ENCODE measurements at regions not wholly inside any gene's neighbourhood (a gene's known extent, or its start where the extent isn't known, plus 50 kb on each side); places are given as distances from the start of the nearest gene placed in this dataset.

DNA sequence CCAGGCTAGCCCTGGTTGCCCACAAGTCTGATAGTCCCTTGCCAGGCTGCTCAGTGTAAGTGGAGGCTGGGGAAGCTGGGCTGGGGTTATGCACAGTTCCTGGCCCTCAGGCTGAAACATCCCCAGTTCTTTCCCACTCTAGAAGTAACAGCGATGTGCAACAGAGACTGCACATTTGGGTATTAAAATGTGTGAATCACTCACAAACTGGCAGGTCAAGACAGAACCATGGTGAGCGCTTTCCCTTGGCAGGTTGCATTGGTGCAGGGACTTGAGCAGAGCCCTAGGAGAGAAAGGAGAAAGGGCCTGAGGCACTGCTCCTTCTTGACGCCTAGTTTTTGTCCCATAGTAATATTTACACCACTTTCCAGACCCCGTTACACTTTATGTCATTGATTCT is 56.1 kb upstream of the SLC35B4 start:
- DNase-seq (ENCODE audit: low read depth) = no peak
- TF ChIP-seq, protein P1, sequence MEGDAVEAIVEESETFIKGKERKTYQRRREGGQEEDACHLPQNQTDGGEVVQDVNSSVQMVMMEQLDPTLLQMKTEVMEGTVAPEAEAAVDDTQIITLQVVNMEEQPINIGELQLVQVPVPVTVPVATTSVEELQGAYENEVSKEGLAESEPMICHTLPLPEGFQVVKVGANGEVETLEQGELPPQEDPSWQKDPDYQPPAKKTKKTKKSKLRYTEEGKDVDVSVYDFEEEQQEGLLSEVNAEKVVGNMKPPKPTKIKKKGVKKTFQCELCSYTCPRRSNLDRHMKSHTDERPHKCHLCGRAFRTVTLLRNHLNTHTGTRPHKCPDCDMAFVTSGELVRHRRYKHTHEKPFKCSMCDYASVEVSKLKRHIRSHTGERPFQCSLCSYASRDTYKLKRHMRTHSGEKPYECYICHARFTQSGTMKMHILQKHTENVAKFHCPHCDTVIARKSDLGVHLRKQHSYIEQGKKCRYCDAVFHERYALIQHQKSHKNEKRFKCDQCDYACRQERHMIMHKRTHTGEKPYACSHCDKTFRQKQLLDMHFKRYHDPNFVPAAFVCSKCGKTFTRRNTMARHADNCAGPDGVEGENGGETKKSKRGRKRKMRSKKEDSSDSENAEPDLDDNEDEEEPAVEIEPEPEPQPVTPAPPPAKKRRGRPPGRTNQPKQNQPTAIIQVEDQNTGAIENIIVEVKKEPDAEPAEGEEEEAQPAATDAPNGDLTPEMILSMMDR (IDR thresholded peaks at IDR 0.05; ENCODE audit: insufficient read depth, low read depth, low read length, missing control alignments) = no peak

DNA sequence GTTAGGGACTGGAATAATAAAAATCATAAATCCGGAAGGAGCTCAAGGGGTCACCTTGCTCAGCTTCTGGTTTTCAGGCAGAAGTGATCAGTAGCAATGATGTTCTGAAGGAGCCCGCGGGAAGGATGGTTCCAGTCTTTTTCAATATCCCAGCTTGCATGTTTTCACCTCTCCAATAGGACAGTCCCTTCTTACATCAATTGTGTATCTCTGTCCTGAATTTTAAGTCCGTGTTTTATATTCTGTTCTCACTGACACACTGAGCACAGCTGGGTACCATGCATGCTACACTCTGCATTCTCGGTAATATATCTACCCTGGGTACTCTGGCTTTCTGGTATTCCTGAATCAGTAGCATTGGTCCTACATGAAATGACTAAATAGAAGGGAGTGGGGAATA is 55.2 kb upstream of the SLC35B4 start:
- no peak overlapping the region for H3K4me3 ChIP-seq (ENCODE audit: low read depth, low read length)
- no peak for DNase-seq (ENCODE audit: low read depth)
- TF ChIP-seq, protein P1 (IDR thresholded peaks at IDR 0.05; ENCODE audit: insufficient read depth, low read depth, low read length, missing control alignments) = no peak

More for the DNA sequence above, 56.1 kb upstream of the SLC35B4 start:
- no peak overlapping the region for H3K4me3 ChIP-seq (ENCODE audit: low read depth, low read length)

DNA sequence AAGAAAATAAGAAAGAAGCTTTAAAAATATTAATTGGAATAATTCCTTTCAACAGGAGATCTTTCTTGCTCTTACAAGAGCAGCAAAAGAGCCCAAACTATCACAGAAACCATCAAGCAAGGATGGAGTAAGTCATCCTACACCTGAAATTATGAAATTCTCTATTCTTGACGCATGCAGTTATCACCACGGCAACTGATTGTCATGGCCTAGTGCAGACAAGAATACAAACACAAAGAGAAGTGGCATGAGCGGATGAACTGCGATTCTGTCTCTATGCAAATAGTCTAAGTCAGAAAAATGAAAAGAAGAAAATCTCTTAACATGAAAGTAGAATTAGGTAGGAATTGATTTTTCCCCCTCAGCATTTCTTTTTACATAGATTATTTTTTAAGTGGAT is 54.8 kb upstream of the SLC35B4 start:
- TF ChIP-seq, protein P1 (IDR thresholded peaks at IDR 0.05; ENCODE audit: insufficient read depth, low read depth, low read length, missing control alignments) = no peak
- no peak for DNase-seq (ENCODE audit: low read depth)
- H3K4me3 ChIP-seq (ENCODE audit: low read depth, low read length) = no peak overlapping the region

DNA sequence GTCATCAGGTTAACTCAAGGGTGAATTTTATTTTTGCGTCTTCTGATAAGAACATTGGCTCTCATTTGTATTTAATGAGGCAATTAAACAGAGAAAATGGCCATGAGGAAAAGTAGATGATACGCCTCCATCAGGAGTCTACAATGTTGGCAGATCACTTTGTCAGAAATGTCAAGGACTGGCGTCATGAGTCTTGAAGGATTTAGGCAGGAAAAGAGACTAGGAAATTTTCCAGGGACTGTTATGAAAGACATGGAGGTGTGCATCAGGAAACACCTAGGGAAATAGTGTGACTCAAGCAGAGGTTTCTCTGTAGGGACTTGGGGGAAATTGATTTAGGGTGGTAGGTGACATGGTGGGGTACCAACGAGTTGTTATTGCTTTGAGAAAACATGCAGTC is 53.4 kb upstream of the SLC35B4 start:
- TF ChIP-seq, protein P1 (IDR thresholded peaks at IDR 0.05; ENCODE audit: insufficient read depth, low read depth, low read length, missing control alignments) = no peak
- no peak overlapping the region for H3K4me3 ChIP-seq (ENCODE audit: low read depth, low read length)
- DNase-seq (ENCODE audit: low read depth) = no peak

DNA sequence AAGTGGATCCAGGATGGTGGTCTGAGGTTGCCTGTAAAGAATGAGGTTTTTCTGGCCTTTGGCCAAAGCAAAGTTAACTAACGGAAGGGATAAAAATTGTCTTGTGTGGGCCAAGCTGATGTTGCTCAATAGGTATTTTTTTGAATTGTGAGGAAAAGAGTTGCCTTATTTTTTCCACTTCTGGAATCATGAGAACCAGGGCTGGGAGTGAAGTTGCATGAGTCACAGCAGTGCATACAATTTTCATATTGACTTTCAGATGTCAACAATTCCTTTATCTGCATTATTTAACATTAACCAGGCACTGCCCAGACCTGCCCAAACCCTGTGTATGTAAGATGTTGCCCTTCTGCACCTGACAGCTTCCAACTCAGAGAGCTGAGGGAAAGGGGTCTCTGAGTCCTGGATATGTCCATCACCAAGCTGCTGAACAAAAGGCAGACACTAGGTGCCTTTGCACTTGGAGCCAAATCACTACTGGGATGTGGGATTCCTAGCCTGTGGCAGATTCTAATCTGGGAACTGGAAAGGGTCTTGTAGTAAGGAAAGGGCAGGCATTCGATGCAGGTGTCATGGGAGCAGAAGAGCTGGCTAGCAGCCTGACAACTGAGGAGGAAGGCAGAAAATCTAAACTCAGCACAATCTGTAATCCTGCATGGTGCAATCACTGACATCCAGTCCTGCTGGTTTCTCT is 52.3 kb upstream of the SLC35B4 start:
- no peak overlapping the region for H3K4me3 ChIP-seq (ENCODE audit: low read depth, low read length)
- TF ChIP-seq, protein P1 (IDR thresholded peaks at IDR 0.05; ENCODE audit: insufficient read depth, low read depth, low read length, missing control alignments) = no peak
- no peak for DNase-seq (ENCODE audit: low read depth)

DNA sequence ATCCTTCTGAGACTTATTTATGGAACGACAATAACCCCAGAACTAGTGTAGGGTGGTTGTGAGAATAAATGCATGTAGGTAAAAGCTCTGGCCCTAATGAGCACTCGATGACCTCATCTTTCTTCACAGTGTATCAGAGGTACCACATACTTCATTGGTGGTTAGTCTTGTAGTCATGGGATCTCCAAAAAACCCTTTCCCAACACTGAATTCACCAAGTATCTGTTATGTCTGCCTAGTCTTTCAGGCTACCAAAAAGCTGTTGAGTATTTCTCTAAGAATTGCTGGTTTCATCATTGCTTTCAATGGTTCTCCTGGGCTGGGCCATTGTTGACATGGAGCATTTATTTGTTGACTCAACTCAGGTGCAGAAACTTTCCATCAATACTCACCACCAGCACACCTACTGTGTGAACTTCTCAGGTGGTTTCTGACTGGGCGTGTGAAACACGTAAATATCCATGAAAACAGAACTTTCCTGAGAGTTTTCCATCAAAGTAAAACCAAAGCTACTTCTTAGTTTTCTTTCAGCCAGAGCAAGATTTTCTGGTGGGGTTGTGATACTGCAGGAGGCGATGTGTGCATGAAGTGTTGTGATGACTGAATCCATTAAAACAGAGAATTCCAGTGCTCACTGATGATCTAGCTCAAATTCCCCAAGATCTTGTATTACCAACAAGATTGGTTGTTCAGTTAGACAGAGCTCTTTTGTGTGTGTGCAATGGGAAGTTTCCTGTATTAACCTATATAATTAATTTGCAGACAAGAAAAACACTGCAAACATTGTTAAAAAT is 51.4 kb upstream of the SLC35B4 start:
- TF ChIP-seq, protein P1 (IDR thresholded peaks at IDR 0.05; ENCODE audit: insufficient read depth, low read depth, low read length, missing control alignments) = no peak
- DNase-seq (ENCODE audit: low read depth) = no peak

More for the DNA sequence above, 51.4 kb upstream of the SLC35B4 start:
- no peak overlapping the region for H3K4me3 ChIP-seq (ENCODE audit: low read depth, low read length)
